DOHH2 (cell line): ENCODE measurements at regions not wholly inside any gene's neighbourhood (a gene's known extent, or its start where the extent isn't known, plus 50 kb on each side); places are given as distances from the start of the nearest gene placed in this dataset.

Experiments used
- CTCF ChIP-seq: fragments of 200-600 bp; sonication (generic); IDR thresholded peaks from one replicate; pipeline ENCODE4 v1.5.1; 2014; ENCODE audit warnings: antibody characterized with exemption, mild to moderate bottlenecking, low read depth, low read length; ENCODE audit not compliant: poor library complexity, severe bottlenecking
- EZH2phosphoT487 ChIP-seq: fragments of 200-600 bp; sonication (generic); IDR thresholded peaks from 2 replicates; pipeline ENCODE4 v1.6.1; 2017; ENCODE audit warnings: borderline replicate concordance, mild to moderate bottlenecking, antibody characterized with exemption, low read length, moderate library complexity, mixed read lengths

DNA sequence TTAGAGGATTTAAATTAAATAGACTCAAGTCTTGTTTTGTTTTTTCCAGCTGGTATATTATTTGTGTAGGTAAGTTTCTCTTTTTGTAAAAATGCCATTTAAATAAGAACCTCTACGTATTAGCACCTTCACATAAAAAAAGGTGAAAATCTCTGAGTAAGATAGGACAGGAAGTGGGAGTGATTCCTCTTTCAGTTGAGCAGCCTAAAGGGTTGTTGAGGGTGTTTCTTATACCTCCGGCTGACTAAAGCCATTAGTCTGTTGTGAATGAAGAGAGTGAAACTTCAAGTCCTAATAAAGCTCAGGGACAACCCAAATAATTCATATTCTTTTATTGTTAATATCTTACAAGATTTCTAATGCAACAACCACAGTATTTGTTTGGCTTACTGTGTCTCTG, 188.7 kb downstream of the CHRM3 start:
- TF ChIP-seq CTCF (no peak), EZH2phosphoT487 (no peak)
